GM23338 (cell line): ENCODE measurements at regions not wholly inside any gene's neighbourhood (a gene's known extent, or its start where the extent isn't known, plus 50 kb on each side); places are given as distances from the start of the nearest gene placed in this dataset.

ENCODE experiments used
- ATAC-seq: fragments of 200-7000 bp; cut with Tn5 transposase; 3 replicates; pipeline ENCODE4 v1.9.1; 2020
- DNase-seq: peaks from one replicate; pipeline ENCODE4 v3.0.0-alpha.2; 2015; ENCODE audit warnings: low spot score
- H2AFZ ChIP-seq: fragments of 200-600 bp; sonication (generic); 2 replicates; pipeline ENCODE4 v1.8.0; 2016; ENCODE audit warnings: antibody characterized with exemption, mild to moderate bottlenecking, moderate library complexity
- H3F3A ChIP-seq: fragments of 200-600 bp; sonication (generic); replicated peaks from 2 replicates; pipeline ENCODE4 v1.8.0; 2017; ENCODE audit warnings: antibody characterized with exemption, mixed run types, low read depth
- H3K27ac ChIP-seq: fragments of 200-600 bp; sonication (generic); 2 replicates; pipeline ENCODE4 v1.6.1; 2016; ENCODE audit warnings: low read depth
- H3K27me3 ChIP-seq: fragments of 200-600 bp; sonication (generic); 2 replicates; pipeline ENCODE4 v1.8.0; 2016; ENCODE audit warnings: mild to moderate bottlenecking, mixed run types, moderate library complexity; ENCODE audit not compliant: insufficient read depth
- H3K36me3 ChIP-seq: fragments of 200-600 bp; sonication (generic); 2 replicates; pipeline ENCODE4 v1.8.0; 2016; ENCODE audit warnings: mild to moderate bottlenecking; ENCODE audit not compliant: insufficient read depth
- H3K4me1 ChIP-seq: fragments of 200-600 bp; sonication (generic); 2 replicates; pipeline ENCODE4 v1.8.0; 2016; ENCODE audit warnings: mild to moderate bottlenecking, moderate library complexity; ENCODE audit not compliant: insufficient read depth
- H3K4me2 ChIP-seq: fragments of 200-600 bp; sonication (generic); 2 replicates; pipeline ENCODE4 v1.7.1; 2017; ENCODE audit warnings: mixed run types
- H3K4me3 ChIP-seq: fragments of 200-600 bp; sonication (generic); 2 replicates; pipeline ENCODE4 v1.6.1; 2016; ENCODE audit warnings: mixed run types
- H3K79me2 ChIP-seq: fragments of 200-600 bp; sonication (generic); replicated peaks from 2 replicates; pipeline ENCODE4 v1.8.0; 2017; ENCODE audit warnings: mild to moderate bottlenecking; ENCODE audit not compliant: insufficient read depth
- H3K9me2 ChIP-seq: fragments of 200-600 bp; sonication (generic); 2 replicates; pipeline ENCODE4 v1.8.0; 2017; ENCODE audit not compliant: insufficient read depth
- H4K20me1 ChIP-seq: fragments of 200-600 bp; sonication (generic); replicated peaks from 2 replicates; pipeline ENCODE4 v1.8.0; 2017; ENCODE audit warnings: mild to moderate bottlenecking; ENCODE audit not compliant: insufficient read depth
- H3K27ac Mint-ChIP-seq: 2 replicates; pipeline ENCODE4 v1.8.0; 2020; ENCODE audit warnings: inconsistent platforms, mild to moderate bottlenecking, moderate library complexity, mixed read lengths
- H3K27me3 Mint-ChIP-seq: 3 replicates; pipeline ENCODE4 v1.8.0; 2022; ENCODE audit warnings: low read depth, mild to moderate bottlenecking, moderate library complexity, mixed read lengths, inconsistent platforms; ENCODE audit not compliant: insufficient read depth, poor library complexity
- H3K36me3 Mint-ChIP-seq: 3 replicates; pipeline ENCODE4 v1.8.0; 2021; ENCODE audit warnings: low read depth, mild to moderate bottlenecking, inconsistent platforms, moderate library complexity, mixed read lengths
- H3K4me1 Mint-ChIP-seq: 3 replicates; pipeline ENCODE4 v1.8.0; 2020; ENCODE audit warnings: mild to moderate bottlenecking, inconsistent platforms, mixed read lengths
- H3K4me3 Mint-ChIP-seq: 3 replicates; pipeline ENCODE4 v1.8.0; 2021; ENCODE audit warnings: moderate library complexity, mild to moderate bottlenecking, inconsistent platforms, mixed read lengths
- H3K9me3 Mint-ChIP-seq: 3 replicates; pipeline ENCODE4 v1.8.0; 2020; ENCODE audit warnings: moderate library complexity, mild to moderate bottlenecking, inconsistent platforms, mixed read lengths
- CREB1 ChIP-seq: fragments of 250-450 bp; sonication (Bioruptor Pico); IDR thresholded peaks from 2 replicates; pipeline ENCODE4 v1.5.0; 2020; ENCODE audit warnings: low read depth, mild to moderate bottlenecking, moderate library complexity
- ETS1 ChIP-seq: IDR thresholded peaks from 2 replicates; pipeline ENCODE4 v1.6.1; 2016; ENCODE audit warnings: antibody characterized with exemption
- EZH2 ChIP-seq: fragments of 200-600 bp; sonication (generic); IDR thresholded peaks from one replicate; pipeline ENCODE4 v1.8.0; 2017; ENCODE audit warnings: antibody characterized with exemption, mild to moderate bottlenecking, low read depth; ENCODE audit not compliant: unreplicated experiment
- EZH2phosphoT487 ChIP-seq: fragments of 200-600 bp; sonication (generic); IDR thresholded peaks from one replicate; pipeline ENCODE4 v1.8.1; 2018; ENCODE audit warnings: antibody characterized with exemption; ENCODE audit not compliant: unreplicated experiment
- JUNB ChIP-seq: IDR thresholded peaks from one replicate; pipeline ENCODE4 v1.6.1; 2016; ENCODE audit warnings: antibody characterized with exemption; ENCODE audit not compliant: unreplicated experiment
- NANOG ChIP-seq: IDR thresholded peaks from 2 replicates; pipeline ENCODE4 v1.6.1; 2016; ENCODE audit warnings: antibody characterized with exemption, borderline replicate concordance
- POLR2AphosphoS5 ChIP-seq: IDR thresholded peaks from 2 replicates; pipeline ENCODE4 v1.6.1; 2016; ENCODE audit warnings: antibody characterized with exemption, low read depth
- STAT1 ChIP-seq: IDR thresholded peaks from one replicate; pipeline ENCODE4 v1.6.1; 2016; ENCODE audit warnings: antibody characterized with exemption; ENCODE audit not compliant: unreplicated experiment
- ZNF114 ChIP-seq: fragments of 250-450 bp; sonication (Bioruptor Pico); IDR thresholded peaks from 2 replicates; pipeline ENCODE4 v1.5.0; 2020; ENCODE audit warnings: mild to moderate bottlenecking, moderate library complexity
- ZNF331 ChIP-seq: fragments of 250-450 bp; sonication (Bioruptor Pico); IDR thresholded peaks from 2 replicates; pipeline ENCODE4 v1.5.0; 2020; ENCODE audit warnings: low read depth, mild to moderate bottlenecking, moderate library complexity
- TF ChIP-seq, protein P1 (sequence below): IDR thresholded peaks from one replicate; pipeline ENCODE4 v1.6.1; 2018; ENCODE audit warnings: antibody characterized with exemption; ENCODE audit not compliant: unreplicated experiment
- TF ChIP-seq, protein P2 (sequence below): fragments of 250-450 bp; sonication (Bioruptor Pico); IDR thresholded peaks from 2 replicates; pipeline ENCODE4 v1.5.0; 2020; ENCODE audit warnings: mild to moderate bottlenecking, moderate library complexity
- TF ChIP-seq, protein P3 (sequence below), 2 experiments: fragments of 200-600 bp in 1 of 2; sonication (generic) in 1 of 2; conservative IDR thresholded peaks; 2 replicates each; pipeline versions ENCODE4 v1.5.1 to v1.6.1; 2016 to 2017; ENCODE audit warnings: antibody characterized with exemption in 2 of 2, low read depth in 2 of 2, mild to moderate bottlenecking in 2 of 2, moderate library complexity in 1 of 2

DNA sequence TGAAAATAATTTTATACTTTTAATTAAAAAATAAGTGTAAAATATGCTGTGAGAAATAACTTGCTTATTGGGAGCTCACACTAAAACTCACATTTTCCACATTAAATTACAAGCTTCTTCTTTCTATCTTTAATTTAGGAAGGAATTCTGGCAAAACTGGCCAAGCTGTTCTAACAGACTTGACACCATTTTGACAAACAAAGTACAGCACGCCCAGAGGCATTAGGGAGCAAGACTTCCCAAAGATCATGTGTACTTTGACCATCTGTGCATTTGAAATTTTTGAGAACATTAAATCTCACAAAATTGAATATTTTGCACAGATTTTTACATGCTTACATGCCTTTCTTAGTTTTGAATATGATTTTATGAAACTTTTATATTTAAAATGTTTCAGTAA, 1288.4 kb upstream of the CADM2 start:
- Histone ChIP-seq H3K36me3 (no peaks in the 10 kb centered on the region), H3K27ac (no peak overlapping the region), H4K20me1 (no peaks in the 10 kb centered on the region), H3K4me1 (no peaks in the 10 kb centered on the region), H3K79me2 (no peaks in the 10 kb centered on the region), H3K9me2 (no peaks in the 10 kb centered on the region), H2AFZ (no peak overlapping the region), H3K4me2 (no peak overlapping the region), H3K27me3 (no peaks in the 10 kb centered on the region), H3K4me3 (no peak overlapping the region), H3F3A (no peaks in the 10 kb centered on the region)
- Mint-ChIP-seq H3K4me3 (no peak overlapping the region), H3K4me1 (no peaks in the 10 kb centered on the region), H3K9me3 (no peaks in the 10 kb centered on the region), H3K27ac (no peak overlapping the region), H3K27me3 (no peaks in the 10 kb centered on the region), H3K36me3 (no peaks in the 10 kb centered on the region)
- DNase-seq (no peak), ATAC-seq (no peak)
- TF ChIP-seq, protein P1, sequence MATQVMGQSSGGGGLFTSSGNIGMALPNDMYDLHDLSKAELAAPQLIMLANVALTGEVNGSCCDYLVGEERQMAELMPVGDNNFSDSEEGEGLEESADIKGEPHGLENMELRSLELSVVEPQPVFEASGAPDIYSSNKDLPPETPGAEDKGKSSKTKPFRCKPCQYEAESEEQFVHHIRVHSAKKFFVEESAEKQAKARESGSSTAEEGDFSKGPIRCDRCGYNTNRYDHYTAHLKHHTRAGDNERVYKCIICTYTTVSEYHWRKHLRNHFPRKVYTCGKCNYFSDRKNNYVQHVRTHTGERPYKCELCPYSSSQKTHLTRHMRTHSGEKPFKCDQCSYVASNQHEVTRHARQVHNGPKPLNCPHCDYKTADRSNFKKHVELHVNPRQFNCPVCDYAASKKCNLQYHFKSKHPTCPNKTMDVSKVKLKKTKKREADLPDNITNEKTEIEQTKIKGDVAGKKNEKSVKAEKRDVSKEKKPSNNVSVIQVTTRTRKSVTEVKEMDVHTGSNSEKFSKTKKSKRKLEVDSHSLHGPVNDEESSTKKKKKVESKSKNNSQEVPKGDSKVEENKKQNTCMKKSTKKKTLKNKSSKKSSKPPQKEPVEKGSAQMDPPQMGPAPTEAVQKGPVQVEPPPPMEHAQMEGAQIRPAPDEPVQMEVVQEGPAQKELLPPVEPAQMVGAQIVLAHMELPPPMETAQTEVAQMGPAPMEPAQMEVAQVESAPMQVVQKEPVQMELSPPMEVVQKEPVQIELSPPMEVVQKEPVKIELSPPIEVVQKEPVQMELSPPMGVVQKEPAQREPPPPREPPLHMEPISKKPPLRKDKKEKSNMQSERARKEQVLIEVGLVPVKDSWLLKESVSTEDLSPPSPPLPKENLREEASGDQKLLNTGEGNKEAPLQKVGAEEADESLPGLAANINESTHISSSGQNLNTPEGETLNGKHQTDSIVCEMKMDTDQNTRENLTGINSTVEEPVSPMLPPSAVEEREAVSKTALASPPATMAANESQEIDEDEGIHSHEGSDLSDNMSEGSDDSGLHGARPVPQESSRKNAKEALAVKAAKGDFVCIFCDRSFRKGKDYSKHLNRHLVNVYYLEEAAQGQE: no peak
- TF ChIP-seq, protein P2, sequence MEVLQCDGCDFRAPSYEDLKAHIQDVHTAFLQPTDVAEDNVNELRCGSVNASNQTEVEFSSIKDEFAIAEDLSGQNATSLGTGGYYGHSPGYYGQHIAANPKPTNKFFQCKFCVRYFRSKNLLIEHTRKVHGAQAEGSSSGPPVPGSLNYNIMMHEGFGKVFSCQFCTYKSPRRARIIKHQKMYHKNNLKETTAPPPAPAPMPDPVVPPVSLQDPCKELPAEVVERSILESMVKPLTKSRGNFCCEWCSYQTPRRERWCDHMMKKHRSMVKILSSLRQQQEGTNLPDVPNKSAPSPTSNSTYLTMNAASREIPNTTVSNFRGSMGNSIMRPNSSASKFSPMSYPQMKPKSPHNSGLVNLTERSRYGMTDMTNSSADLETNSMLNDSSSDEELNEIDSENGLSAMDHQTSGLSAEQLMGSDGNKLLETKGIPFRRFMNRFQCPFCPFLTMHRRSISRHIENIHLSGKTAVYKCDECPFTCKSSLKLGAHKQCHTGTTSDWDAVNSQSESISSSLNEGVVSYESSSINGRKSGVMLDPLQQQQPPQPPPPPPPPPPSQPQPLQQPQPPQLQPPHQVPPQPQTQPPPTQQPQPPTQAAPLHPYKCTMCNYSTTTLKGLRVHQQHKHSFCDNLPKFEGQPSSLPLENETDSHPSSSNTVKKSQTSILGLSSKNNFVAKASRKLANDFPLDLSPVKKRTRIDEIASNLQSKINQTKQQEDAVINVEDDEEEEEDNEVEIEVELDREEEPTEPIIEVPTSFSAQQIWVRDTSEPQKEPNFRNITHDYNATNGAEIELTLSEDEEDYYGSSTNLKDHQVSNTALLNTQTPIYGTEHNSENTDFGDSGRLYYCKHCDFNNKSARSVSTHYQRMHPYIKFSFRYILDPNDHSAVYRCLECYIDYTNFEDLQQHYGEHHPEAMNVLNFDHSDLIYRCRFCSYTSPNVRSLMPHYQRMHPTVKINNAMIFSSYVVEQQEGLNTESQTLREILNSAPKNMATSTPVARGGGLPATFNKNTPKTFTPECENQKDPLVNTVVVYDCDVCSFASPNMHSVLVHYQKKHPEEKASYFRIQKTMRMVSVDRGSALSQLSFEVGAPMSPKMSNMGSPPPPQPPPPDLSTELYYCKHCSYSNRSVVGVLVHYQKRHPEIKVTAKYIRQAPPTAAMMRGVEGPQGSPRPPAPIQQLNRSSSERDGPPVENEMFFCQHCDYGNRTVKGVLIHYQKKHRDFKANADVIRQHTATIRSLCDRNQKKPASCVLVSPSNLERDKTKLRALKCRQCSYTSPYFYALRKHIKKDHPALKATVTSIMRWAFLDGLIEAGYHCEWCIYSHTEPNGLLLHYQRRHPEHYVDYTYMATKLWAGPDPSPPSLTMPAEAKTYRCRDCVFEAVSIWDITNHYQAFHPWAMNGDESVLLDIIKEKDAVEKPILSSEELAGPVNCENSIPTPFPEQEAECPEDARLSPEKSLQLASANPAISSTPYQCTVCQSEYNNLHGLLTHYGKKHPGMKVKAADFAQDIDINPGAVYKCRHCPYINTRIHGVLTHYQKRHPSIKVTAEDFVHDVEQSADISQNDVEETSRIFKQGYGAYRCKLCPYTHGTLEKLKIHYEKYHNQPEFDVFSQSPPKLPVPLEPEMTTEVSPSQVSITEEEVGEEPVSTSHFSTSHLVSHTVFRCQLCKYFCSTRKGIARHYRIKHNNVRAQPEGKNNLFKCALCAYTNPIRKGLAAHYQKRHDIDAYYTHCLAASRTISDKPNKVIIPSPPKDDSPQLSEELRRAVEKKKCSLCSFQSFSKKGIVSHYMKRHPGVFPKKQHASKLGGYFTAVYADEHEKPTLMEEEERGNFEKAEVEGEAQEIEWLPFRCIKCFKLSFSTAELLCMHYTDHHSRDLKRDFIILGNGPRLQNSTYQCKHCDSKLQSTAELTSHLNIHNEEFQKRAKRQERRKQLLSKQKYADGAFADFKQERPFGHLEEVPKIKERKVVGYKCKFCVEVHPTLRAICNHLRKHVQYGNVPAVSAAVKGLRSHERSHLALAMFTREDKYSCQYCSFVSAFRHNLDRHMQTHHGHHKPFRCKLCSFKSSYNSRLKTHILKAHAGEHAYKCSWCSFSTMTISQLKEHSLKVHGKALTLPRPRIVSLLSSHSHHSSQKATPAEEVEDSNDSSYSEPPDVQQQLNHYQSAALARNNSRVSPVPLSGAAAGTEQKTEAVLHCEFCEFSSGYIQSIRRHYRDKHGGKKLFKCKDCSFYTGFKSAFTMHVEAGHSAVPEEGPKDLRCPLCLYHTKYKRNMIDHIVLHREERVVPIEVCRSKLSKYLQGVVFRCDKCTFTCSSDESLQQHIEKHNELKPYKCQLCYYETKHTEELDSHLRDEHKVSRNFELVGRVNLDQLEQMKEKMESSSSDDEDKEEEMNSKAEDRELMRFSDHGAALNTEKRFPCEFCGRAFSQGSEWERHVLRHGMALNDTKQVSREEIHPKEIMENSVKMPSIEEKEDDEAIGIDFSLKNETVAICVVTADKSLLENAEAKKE (CRISPR knock-in tag): no peak
- no peak for TF ChIP-seq EZH2phosphoT487
- TF ChIP-seq ETS1: no peak
- TF ChIP-seq, protein P3, sequence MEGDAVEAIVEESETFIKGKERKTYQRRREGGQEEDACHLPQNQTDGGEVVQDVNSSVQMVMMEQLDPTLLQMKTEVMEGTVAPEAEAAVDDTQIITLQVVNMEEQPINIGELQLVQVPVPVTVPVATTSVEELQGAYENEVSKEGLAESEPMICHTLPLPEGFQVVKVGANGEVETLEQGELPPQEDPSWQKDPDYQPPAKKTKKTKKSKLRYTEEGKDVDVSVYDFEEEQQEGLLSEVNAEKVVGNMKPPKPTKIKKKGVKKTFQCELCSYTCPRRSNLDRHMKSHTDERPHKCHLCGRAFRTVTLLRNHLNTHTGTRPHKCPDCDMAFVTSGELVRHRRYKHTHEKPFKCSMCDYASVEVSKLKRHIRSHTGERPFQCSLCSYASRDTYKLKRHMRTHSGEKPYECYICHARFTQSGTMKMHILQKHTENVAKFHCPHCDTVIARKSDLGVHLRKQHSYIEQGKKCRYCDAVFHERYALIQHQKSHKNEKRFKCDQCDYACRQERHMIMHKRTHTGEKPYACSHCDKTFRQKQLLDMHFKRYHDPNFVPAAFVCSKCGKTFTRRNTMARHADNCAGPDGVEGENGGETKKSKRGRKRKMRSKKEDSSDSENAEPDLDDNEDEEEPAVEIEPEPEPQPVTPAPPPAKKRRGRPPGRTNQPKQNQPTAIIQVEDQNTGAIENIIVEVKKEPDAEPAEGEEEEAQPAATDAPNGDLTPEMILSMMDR (conservative IDR thresholded peaks at IDR 0.05; ENCODE audit: low read depth in 2 of 2): no peak
- TF ChIP-seq JUNB: no peak
- TF ChIP-seq NANOG: no peak
- no peak for TF ChIP-seq POLR2AphosphoS5
- no peak for TF ChIP-seq ZNF114 (CRISPR knock-in tag)
- TF ChIP-seq EZH2: no peak
- TF ChIP-seq CREB1 (CRISPR knock-in tag): no peak
- TF ChIP-seq ZNF331 (CRISPR knock-in tag): no peak
- no peak for TF ChIP-seq STAT1
